SU-DHL-6 (cell line): ENCODE measurements at regions not wholly inside any gene's neighbourhood (a gene's known extent, or its start where the extent isn't known, plus 50 kb on each side); places are given as distances from the start of the nearest gene placed in this dataset.
"Not testable (repeated sequence)": the region's sequence is repeated elsewhere in the genome, so short reads cannot be mapped to it uniquely, and the experiment has no call there.

ENCODE experiments used
- EZH2phosphoT487 ChIP-seq: fragments of 200-600 bp; sonication (generic), shearing (Covaris generic); conservative IDR thresholded peaks from 2 replicates; pipeline ENCODE4 v1.6.1; 2018; ENCODE audit warnings: mild to moderate bottlenecking, antibody characterized with exemption, low read length, moderate library complexity, mixed read lengths
- TF ChIP-seq, protein P1 (sequence below): fragments of 200-600 bp; sonication (generic); IDR thresholded peaks from one replicate; pipeline ENCODE4 v1.5.1; 2017; ENCODE audit warnings: antibody characterized with exemption, mild to moderate bottlenecking, low read length, moderate library complexity; ENCODE audit not compliant: insufficient read depth, poor library complexity, severe bottlenecking

DNA sequence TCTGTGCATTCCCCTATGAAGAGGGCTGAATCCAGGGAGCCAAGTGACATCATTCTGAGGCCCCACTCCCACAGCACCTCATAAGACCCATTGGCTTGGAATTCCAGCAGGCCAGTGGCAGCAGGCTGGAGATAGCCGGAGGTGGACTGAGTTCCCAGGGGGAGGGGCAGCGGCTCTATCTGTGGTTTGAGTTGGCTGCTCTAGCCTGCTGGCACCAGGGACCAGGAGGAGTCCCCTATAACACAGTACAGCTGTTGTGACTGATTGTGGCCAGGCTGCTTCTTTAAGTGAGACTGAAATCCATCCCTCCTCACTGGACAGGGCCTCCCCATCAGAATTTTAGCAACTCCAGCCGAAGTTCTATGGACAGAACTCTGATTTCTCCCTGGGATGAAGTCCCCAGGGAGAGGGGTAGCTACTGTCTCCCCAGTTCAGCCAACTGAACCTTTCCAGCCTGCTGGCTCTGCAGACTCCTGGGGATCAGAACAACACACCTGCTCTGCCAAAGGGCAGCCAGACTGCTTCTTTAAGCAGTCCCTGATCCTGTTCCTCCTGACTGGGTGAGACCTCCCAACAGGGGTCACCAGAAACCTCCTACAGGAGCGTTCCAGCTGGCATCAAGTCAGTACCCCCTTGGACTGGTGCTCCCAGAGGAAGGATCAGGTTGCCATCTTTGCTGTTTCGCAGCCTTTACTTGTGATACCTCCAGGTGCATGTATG lies 4214.8 kb upstream of the OR11H1 start:
- TF ChIP-seq, protein P1, sequence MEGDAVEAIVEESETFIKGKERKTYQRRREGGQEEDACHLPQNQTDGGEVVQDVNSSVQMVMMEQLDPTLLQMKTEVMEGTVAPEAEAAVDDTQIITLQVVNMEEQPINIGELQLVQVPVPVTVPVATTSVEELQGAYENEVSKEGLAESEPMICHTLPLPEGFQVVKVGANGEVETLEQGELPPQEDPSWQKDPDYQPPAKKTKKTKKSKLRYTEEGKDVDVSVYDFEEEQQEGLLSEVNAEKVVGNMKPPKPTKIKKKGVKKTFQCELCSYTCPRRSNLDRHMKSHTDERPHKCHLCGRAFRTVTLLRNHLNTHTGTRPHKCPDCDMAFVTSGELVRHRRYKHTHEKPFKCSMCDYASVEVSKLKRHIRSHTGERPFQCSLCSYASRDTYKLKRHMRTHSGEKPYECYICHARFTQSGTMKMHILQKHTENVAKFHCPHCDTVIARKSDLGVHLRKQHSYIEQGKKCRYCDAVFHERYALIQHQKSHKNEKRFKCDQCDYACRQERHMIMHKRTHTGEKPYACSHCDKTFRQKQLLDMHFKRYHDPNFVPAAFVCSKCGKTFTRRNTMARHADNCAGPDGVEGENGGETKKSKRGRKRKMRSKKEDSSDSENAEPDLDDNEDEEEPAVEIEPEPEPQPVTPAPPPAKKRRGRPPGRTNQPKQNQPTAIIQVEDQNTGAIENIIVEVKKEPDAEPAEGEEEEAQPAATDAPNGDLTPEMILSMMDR: not testable (repeated sequence)
- not testable (repeated sequence) for TF ChIP-seq EZH2phosphoT487
